Nephron progenitor cell (in vitro differentiated cells): ENCODE measurements at regions not wholly inside any gene's neighbourhood (a gene's known extent, or its start where the extent isn't known, plus 50 kb on each side); places are given as distances from the start of the nearest gene placed in this dataset.

ENCODE experiments used
- DNase-seq: peaks from one replicate; pipeline ENCODE4 v3.0.0; 2021
- H3K27ac Mint-ChIP-seq: 2 replicates; pipeline ENCODE4 v1.8.0; 2021; ENCODE audit warnings: mild to moderate bottlenecking, moderate library complexity, mixed read lengths
- H3K27me3 Mint-ChIP-seq: 2 replicates; pipeline ENCODE4 v1.8.0; 2021; ENCODE audit warnings: mild to moderate bottlenecking, low read depth, mixed read lengths; ENCODE audit not compliant: poor library complexity
- H3K36me3 Mint-ChIP-seq: 2 replicates; pipeline ENCODE4 v1.8.0; 2021; ENCODE audit warnings: low read depth, mixed read lengths
- H3K4me1 Mint-ChIP-seq: 2 replicates; pipeline ENCODE4 v1.8.0; 2021; ENCODE audit warnings: mixed read lengths
- H3K4me3 Mint-ChIP-seq: 2 replicates; pipeline ENCODE4 v1.8.0; 2021; ENCODE audit warnings: mild to moderate bottlenecking, moderate library complexity, mixed read lengths
- H3K9me3 Mint-ChIP-seq: 2 replicates; pipeline ENCODE4 v1.8.0; 2021; ENCODE audit warnings: mild to moderate bottlenecking, moderate library complexity, mixed read lengths
- CTCF ChIP-seq: fragments of 200-600 bp; sonication (generic); IDR thresholded peaks from 2 replicates; pipeline ENCODE4 v1.5.0; 2021; ENCODE audit warnings: antibody characterized with exemption

- no peak for DNase-seq
- Mint-ChIP-seq H3K27ac (no peak overlapping the region), H3K36me3 (no peaks in the 10 kb centered on the region), H3K9me3 (peaks cover 47% of the 10 kb centered on the region), H3K4me3 (no peak overlapping the region), H3K27me3 (peaks cover 25% of the 10 kb centered on the region), H3K4me1 (no peaks in the 10 kb centered on the region)
- no peak for TF ChIP-seq CTCF
Measured at GRCh38 chrX:150225266-150225665, 137.9 kb upstream of the MAMLD1 start.

GRCh38 chrX:150225756-150226155 lies 137.4 kb upstream of the MAMLD1 start:
- no peaks in the 10 kb centered on the region for H3K4me1 Mint-ChIP-seq
- no peak overlapping the region for H3K27ac Mint-ChIP-seq

GRCh38 chrX:150226223-150226965 lies 136.7 kb upstream of the MAMLD1 start:
- DNase-seq: no peak
- no peak for TF ChIP-seq CTCF
- Mint-ChIP-seq H3K36me3 (no peaks in the 10 kb centered on the region), H3K4me3 (no peak overlapping the region), H3K27ac (no peak overlapping the region), H3K27me3 (peaks cover 23% of the 10 kb centered on the region), H3K9me3 (peaks cover 47% of the 10 kb centered on the region), H3K4me1 (no peaks in the 10 kb centered on the region)

More at GRCh38 chrX:150225756-150226155, 137.4 kb upstream of the MAMLD1 start:
- Mint-ChIP-seq H3K36me3 (no peaks in the 10 kb centered on the region), H3K27me3 (peaks cover 25% of the 10 kb centered on the region), H3K4me3 (no peak overlapping the region), H3K9me3 (peaks cover 49% of the 10 kb centered on the region)
- TF ChIP-seq CTCF: no peak
- no peak for DNase-seq

GRCh38 chrX:150227321-150227860 lies 135.7 kb upstream of the MAMLD1 start:
- DNase-seq: no peak
- TF ChIP-seq CTCF: no peak
- H3K27me3 Mint-ChIP-seq: peaks cover 28% of the 10 kb centered on the region
- peaks cover 47% of the 10 kb centered on the region for H3K9me3 Mint-ChIP-seq
- no peaks in the 10 kb centered on the region for H3K4me1 Mint-ChIP-seq
- H3K36me3 Mint-ChIP-seq: no peaks in the 10 kb centered on the region
- no peak overlapping the region for H3K4me3 Mint-ChIP-seq
- H3K27ac Mint-ChIP-seq: no peak overlapping the region

- no peak for DNase-seq
- Mint-ChIP-seq H3K27me3 (peaks cover 28% of the 10 kb centered on the region), H3K36me3 (no peaks in the 10 kb centered on the region), H3K9me3 (peaks cover 53% of the 10 kb centered on the region), H3K4me3 (no peak overlapping the region), H3K4me1 (no peaks in the 10 kb centered on the region), H3K27ac (no peak overlapping the region)
- no peak for TF ChIP-seq CTCF
Measured at GRCh38 chrX:150227873-150228410, 135.2 kb upstream of the MAMLD1 start.

GRCh38 chrX:150228431-150228830 lies 134.7 kb upstream of the MAMLD1 start:
- Mint-ChIP-seq H3K4me1 (no peaks in the 10 kb centered on the region), H3K9me3 (peaks cover 49% of the 10 kb centered on the region), H3K36me3 (no peaks in the 10 kb centered on the region), H3K4me3 (no peak overlapping the region), H3K27me3 (peaks cover 28% of the 10 kb centered on the region), H3K27ac (no peak overlapping the region)
- TF ChIP-seq CTCF: no peak
- no peak for DNase-seq
